Gastroesophageal sphincter (tissue), 4 donors: ENCODE measurements at regions not wholly inside any gene's neighbourhood (a gene's known extent, or its start where the extent isn't known, plus 50 kb on each side); places are given as distances from the start of the nearest gene placed in this dataset.

Experiments used
- ATAC-seq: fragments of 150-250 bp; one replicate; pipeline ENCODE4 v1.9.1; 2016; ENCODE audit warnings: mild to moderate bottlenecking, moderate library complexity
- H3K27ac ChIP-seq, 4 donors: fragments of 200-600 bp; sonication (generic) in 3 of 4; 1 replicate in 3 of 4; 2 replicates in 1 of 4; pipeline ENCODE4 v1.5.1; 2016 to 2019
- H3K27me3 ChIP-seq: fragments of 200-600 bp; sonication (generic); one replicate; pipeline ENCODE4 v1.5.1; 2019
- H3K36me3 ChIP-seq, 2 donors: fragments of 200-600 bp; sonication (generic); one replicate each; pipeline ENCODE4 v1.5.1; 2019; ENCODE audit warnings: control low read depth in 1 of 2
- H3K4me1 ChIP-seq, 3 donors: fragments of 200-600 bp; sonication (generic); 1 replicate in 2 of 3; 2 replicates in 1 of 3; pipeline ENCODE4 v1.5.1; 2016 to 2019; ENCODE audit warnings: control low read depth in 2 of 3
- H3K4me3 ChIP-seq, 2 donors: fragments of 200-600 bp; sonication (generic); one replicate each; pipeline ENCODE4 v1.5.1; 2019; ENCODE audit warnings: mild to moderate bottlenecking in 1 of 2, moderate library complexity in 1 of 2
- H3K9me3 ChIP-seq, 3 donors: fragments of 200-600 bp; sonication (generic); one replicate each; pipeline ENCODE4 v1.5.1; 2017 to 2019; ENCODE audit warnings: control low read depth in 2 of 3
- CTCF ChIP-seq, 4 experiments: fragments of 200-600 bp in 2 of 4; fragments of 450-650 bp in 2 of 4; sonication (generic) in 1 of 4; IDR thresholded peaks; one replicate each; pipeline ENCODE4 v1.5.1; 2017 to 2019; ENCODE audit warnings: antibody characterized with exemption in 4 of 4, mild to moderate bottlenecking in 2 of 4, moderate library complexity in 2 of 4
- EP300 ChIP-seq: sonication (generic); formaldehyde crosslinking; IDR thresholded peaks from one replicate; pipeline ENCODE4 v1.6.1; 2017; ENCODE audit warnings: antibody characterized with exemption, mild to moderate bottlenecking
- POLR2A ChIP-seq, 2 donors: fragments of 450-650 bp; IDR thresholded peaks; one replicate each; pipeline ENCODE4 v1.6.1; 2017; ENCODE audit warnings: antibody characterized with exemption in 2 of 2, mild to moderate bottlenecking in 2 of 2, moderate library complexity in 1 of 2
- POLR2AphosphoS5 ChIP-seq: sonication (generic); formaldehyde crosslinking; IDR thresholded peaks from one replicate; pipeline ENCODE4 v1.6.1; 2017; ENCODE audit warnings: antibody characterized with exemption
- WGBS, 2 donors: methylation state at CpG; one replicate each; pipeline ENCODE4 v1.1.5; 2018; ENCODE audit warnings: low coverage in 1 of 2; 5-methylcytosine and 5-hydroxymethylcytosine counted together

- Histone ChIP-seq H3K9me3 (no peaks in the 10 kb centered on the region), H3K4me3 (no peak overlapping the region), H3K4me1 (no peaks in the 10 kb centered on the region), H3K36me3 (no peaks in the 10 kb centered on the region), H3K27me3 (peaks cover 11% of the 10 kb centered on the region), H3K27ac (no peak overlapping the region)
- no peak for ATAC-seq
- TF ChIP-seq POLR2AphosphoS5: no peak
- no peak for TF ChIP-seq EP300
- no peak for TF ChIP-seq CTCF (IDR thresholded peaks at IDR 0.05)
- TF ChIP-seq POLR2A (IDR thresholded peaks at IDR 0.05): no peak
- 91% methylated on average over 5 of the region's 7 CpGs; no CpG with 5 or more reads in 1 of the 2 donors for whole genome bisulfite sequencing, 2 donors
Observed at GRCh38 chr9:134522502-134522848, 119.1 kb upstream of the COL5A1 start.

- H3K27ac ChIP-seq: no peak overlapping the region
- WGBS, 2 donors: 83 to 84% methylated on average over 8 to 11 of the region's 11 CpGs
- no peak for ATAC-seq
Observed at GRCh38 chr9:134522976-134523375, 118.6 kb upstream of the COL5A1 start.

GRCh38 chr9:134525070-134525815 is 116.4 kb upstream of the COL5A1 start:
- no peak for ATAC-seq
- 100% methylated on average over 1 of the region's 26 CpGs; no CpG with 5 or more reads in 1 of the 2 donors for WGBS, 2 donors
- Histone ChIP-seq H3K36me3 (no peaks in the 10 kb centered on the region), H3K27ac (peak overlapping the region in 1 of 4 donors; percentile 36), H3K27me3 (peaks cover 11% of the 10 kb centered on the region), H3K4me1 (no peaks in the 10 kb centered on the region), H3K9me3 (peaks cover 0 to 9% (median 0%) of the 10 kb centered on the region in 3 donors), H3K4me3 (no peak overlapping the region)
- TF ChIP-seq CTCF (IDR thresholded peaks at IDR 0.05) (no peak), POLR2A (IDR thresholded peaks at IDR 0.05) (no peak), EP300 (no peak), POLR2AphosphoS5 (no peak)

More at GRCh38 chr9:134522976-134523375, 118.6 kb upstream of the COL5A1 start:
- Histone ChIP-seq H3K4me3 (no peak overlapping the region), H3K27me3 (peaks cover 11% of the 10 kb centered on the region), H3K36me3 (no peaks in the 10 kb centered on the region), H3K4me1 (no peaks in the 10 kb centered on the region), H3K9me3 (no peaks in the 10 kb centered on the region)
- TF ChIP-seq EP300: no peak
- no peak for TF ChIP-seq CTCF (IDR thresholded peaks at IDR 0.05)
- TF ChIP-seq POLR2AphosphoS5: no peak
- no peak for TF ChIP-seq POLR2A (IDR thresholded peaks at IDR 0.05)

- H3K27me3 ChIP-seq: peaks cover 11% of the 10 kb centered on the region
- no peaks in the 10 kb centered on the region for H3K4me1 ChIP-seq
- peak overlapping the region in 3 of 4 donors; percentile 36 to 54 (median 42) for H3K27ac ChIP-seq
- no peak overlapping the region for H3K4me3 ChIP-seq
- ATAC-seq: peak; percentile 34
- WGBS, 2 donors: 77 to 89% methylated on average over 7 to 10 of the region's 26 CpGs
- H3K36me3 ChIP-seq: no peaks in the 10 kb centered on the region
- TF ChIP-seq EP300 (no peak), POLR2A (IDR thresholded peaks at IDR 0.05) (no peak), POLR2AphosphoS5 (no peak), CTCF (IDR thresholded peaks at IDR 0.05) (no peak)
- H3K9me3 ChIP-seq: peaks cover 0 to 16% (median 0%) of the 10 kb centered on the region in 3 donors
Observed at GRCh38 chr9:134525841-134526583, 115.6 kb upstream of the COL5A1 start.
